GM19043 (cell line): ENCODE measurements at regions not wholly inside any gene's neighbourhood (a gene's known extent, or its start where the extent isn't known, plus 50 kb on each side); places are given as distances from the start of the nearest gene placed in this dataset.

Experiments used
- ATAC-seq: cut with Tn5 transposase; IDR thresholded peaks from one replicate; pipeline ENCODE4 v1.9.1; 2021; ENCODE audit warnings: low read depth; ENCODE audit not compliant: unreplicated experiment

- no peak for ATAC-seq
Observed at GRCh38 chr10:44043646-44044375, 341.1 kb downstream of the CXCL12 start.

- no peak for ATAC-seq
Observed at GRCh38 chr10:44042926-44043602, 341.8 kb downstream of the CXCL12 start.

DNA sequence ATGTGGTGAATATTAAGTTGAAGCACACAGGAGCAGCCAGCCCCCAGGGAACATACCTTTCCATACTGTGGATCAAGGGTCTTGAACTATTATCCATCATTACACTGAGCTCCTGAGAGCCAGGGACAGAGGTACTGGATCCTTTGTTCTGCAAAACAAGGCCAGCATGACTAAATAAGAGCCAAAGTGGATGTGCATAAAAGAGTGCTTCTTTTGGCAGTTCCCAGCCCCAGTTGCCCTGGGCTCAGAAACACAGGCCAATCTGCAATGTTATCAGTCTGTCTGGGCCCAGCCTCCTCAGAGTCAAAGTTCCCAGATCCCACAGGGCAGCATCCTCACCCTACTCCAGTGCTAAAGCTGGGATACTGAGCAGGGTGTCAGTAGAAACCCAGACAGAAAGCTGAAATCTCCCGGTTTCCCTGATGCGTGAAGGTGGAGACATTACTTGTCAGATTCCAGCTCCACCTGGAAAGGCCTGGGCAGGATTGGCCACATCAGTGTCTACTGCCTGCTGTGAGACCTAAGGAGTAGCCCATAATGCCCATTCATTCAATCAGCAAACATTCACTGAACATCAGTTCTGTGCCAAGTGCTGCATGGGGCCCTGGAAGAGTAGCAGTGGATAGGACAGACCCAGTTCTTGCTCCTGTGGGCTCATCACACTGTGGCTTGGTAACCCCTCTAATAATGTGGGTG, 342.7 kb downstream of the CXCL12 start:
- no peak for ATAC-seq

GRCh38 chr10:44039599-44039998, 345.3 kb downstream of the CXCL12 start:
- no peak for ATAC-seq

GRCh38 chr10:44036425-44036824, 348.5 kb downstream of the CXCL12 start:
- no peak for ATAC-seq

- ATAC-seq, result no peak
Observed at GRCh38 chr10:44035474-44036197, 349.3 kb downstream of the CXCL12 start.

DNA sequence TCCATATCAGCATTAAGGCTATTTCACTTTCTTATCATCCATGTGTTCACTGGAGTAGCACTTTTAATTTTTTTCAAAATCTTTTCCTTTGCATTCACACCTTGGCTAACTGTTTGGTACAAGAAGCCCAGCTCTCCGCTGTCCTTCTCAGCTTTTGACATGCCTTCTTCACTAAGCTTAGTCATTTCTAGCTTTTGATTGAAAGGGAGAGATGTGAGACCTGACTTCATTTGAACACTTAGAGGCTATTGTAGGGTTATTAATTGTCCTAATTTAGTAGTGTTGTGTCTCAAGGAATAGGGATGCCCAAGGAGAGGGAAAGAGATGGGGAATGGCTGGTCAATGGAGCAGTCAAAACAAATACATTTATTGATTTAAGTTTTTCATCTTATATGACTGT, 350.0 kb downstream of the CXCL12 start:
- no peak for ATAC-seq

DNA sequence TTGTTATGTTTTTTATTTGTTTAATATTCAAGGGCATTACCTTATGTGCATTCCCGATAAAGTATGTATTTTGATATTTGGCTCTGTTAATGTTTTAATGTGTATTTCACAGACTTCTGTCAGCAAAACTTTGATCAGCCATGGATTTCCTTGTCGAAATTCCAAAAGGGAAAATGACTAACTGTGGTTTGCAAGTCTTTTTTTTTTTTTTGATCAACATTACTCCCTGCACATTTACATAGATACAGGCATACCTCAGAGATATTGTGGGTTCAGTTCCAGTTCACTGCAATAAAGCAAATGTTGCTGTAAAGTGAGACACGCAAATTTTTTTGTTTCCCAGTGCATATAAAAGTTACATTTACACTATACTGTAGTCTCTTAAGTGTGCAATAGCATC, 351.9 kb downstream of the CXCL12 start:
- no peak for ATAC-seq

DNA sequence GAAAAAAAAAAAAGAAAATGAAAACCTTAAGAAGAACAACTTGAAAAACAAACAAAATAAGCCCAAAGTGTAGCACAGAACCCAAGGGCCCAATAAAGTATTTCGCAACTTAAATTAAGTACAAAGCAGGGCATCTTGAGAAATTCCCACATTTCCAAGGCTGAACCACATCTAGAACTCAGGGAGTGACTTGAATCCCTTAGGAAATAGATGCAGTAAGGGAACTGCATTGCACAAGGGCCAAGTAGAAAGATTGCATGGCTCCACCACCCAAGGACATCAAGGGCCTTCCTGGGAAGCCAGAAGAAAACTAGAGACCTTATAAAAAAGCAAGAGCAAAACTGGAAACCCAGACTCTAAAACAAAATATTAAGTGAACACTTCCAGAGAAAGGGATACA, 352.7 kb downstream of the CXCL12 start:
- ATAC-seq, result no peak

DNA sequence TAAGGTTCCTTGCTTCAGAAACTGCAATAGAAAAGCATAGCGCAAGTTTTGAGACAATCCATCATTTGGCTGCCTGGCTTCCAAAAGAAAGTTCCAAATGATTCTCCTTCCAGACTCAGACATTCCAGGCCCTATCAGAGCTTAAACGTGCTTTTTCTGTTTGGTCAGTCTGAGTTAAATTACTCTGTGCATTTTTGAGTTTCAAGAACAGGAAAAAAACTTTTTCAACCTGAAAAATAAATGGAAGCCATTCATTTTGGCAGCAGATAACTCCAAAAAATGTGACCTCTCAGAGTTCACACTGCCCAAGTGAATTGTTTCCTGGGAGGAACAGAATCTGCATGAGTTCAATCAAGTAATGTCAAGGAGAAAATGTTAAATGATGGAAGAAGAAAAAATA, 354.2 kb downstream of the CXCL12 start:
- no peak for ATAC-seq

- peak; percentile 86 for ATAC-seq
Observed at GRCh38 chr10:44030132-44030531, 354.8 kb downstream of the CXCL12 start.

GRCh38 chr10:44028384-44029137, 356.3 kb downstream of the CXCL12 start:
- no peak for ATAC-seq

- ATAC-seq, result no peak
Observed at GRCh38 chr10:44024356-44025116, 360.4 kb downstream of the CXCL12 start.

- ATAC-seq, result no peak
Observed at GRCh38 chr10:44023517-44023916, 361.4 kb downstream of the CXCL12 start.

- ATAC-seq, result no peak
Observed at GRCh38 chr10:44022203-44022602, 362.7 kb downstream of the CXCL12 start.

DNA sequence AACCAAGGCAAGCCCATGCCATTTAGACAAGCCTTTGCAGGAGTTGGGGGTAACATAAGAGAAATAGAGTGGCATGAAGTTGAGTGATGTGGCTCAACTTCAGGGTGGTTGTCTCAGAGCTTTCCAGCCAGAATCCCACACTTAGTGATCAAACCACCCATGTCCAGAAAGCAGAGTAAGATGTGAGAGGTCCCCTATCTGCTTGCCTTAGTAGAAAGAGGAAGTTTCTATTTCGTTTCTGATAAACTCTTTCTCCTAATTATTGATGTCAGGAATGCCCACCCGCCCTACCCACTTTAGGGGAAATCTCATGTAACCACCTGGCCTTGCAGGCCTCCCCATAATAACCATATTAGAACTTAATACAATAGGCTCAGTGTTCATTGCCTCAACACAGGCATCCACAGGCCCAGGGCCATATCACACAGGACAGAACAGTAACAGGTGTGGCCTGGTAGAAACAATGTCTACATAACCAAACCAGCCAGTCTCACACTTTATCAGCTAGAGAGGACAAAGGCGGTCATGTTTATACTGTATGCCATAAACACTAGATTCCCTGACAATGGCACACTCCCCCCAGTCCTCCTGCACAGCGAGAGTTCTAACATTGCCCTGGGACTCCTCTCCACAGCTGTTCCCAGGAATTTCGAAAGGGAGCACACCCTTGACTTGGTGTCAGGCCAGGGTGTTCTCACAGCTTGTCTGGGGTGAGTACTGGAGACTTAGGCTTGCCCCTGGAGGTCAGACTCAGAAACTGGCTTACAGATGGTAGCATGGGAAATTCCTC, 364.4 kb downstream of the CXCL12 start:
- no peak for ATAC-seq

- ATAC-seq, result no peak
Observed at GRCh38 chr10:44017483-44018145, 367.3 kb downstream of the CXCL12 start.
